Stimulated activated CD8-positive, alpha-beta memory T cell treated with anti-CD3 and anti-CD28 coated beads, Interleukin-2, amount 100 ng/mL, for 1 hour (primary cell): ENCODE measurements at regions not wholly inside any gene's neighbourhood (a gene's known extent, or its start where the extent isn't known, plus 50 kb on each side); places are given as distances from the start of the nearest gene placed in this dataset.
"Not testable (repeated sequence)": the region's sequence is repeated elsewhere in the genome, so short reads cannot be mapped to it uniquely, and the experiment has no call there.

Source experiments
- DNase-seq, 2 donors: peaks; one replicate each; pipeline ENCODE4 v3.0.0-alpha.2; 2020; ENCODE audit warnings: low read depth in 2 of 2

GRCh38 chr2:153307223-153307622 is 171.3 kb downstream of the RPRM start:
- DNase-seq = no peak

- no peak for DNase-seq
Observed at GRCh38 chr2:153299809-153300208, 178.8 kb downstream of the RPRM start.

- DNase-seq = no peak
Observed at GRCh38 chr2:153299217-153299616, 179.3 kb downstream of the RPRM start.

- DNase-seq = no peak
Observed at GRCh38 chr2:153294199-153294786, 184.3 kb downstream of the RPRM start.

GRCh38 chr2:153291718-153292117 is 186.8 kb downstream of the RPRM start:
- DNase-seq = no peak

- no peak for DNase-seq
Observed at GRCh38 chr2:153287109-153287801, 191.3 kb downstream of the RPRM start.

- DNase-seq = no peak
Observed at GRCh38 chr2:153268941-153269461, 209.6 kb downstream of the RPRM start.

GRCh38 chr2:153256876-153257275 is 221.7 kb downstream of the RPRM start:
- not testable (repeated sequence) for DNase-seq

- DNase-seq = not testable (repeated sequence)
Observed at GRCh38 chr2:153246636-153247035, 231.9 kb downstream of the RPRM start.

- no peak for DNase-seq
Observed at GRCh38 chr2:153235516-153235915, 243.0 kb downstream of the RPRM start.

- no peak for DNase-seq
Observed at GRCh38 chr2:153232464-153232863, 246.1 kb downstream of the RPRM start.

GRCh38 chr2:153230977-153231376 is 247.6 kb downstream of the RPRM start:
- no peak for DNase-seq

GRCh38 chr2:153228904-153229303 is 249.7 kb downstream of the RPRM start:
- no peak for DNase-seq

- DNase-seq = no peak
Observed at GRCh38 chr2:153227981-153228380, 250.6 kb downstream of the RPRM start.

GRCh38 chr2:153222231-153223165 is 256.1 kb downstream of the RPRM start:
- DNase-seq = no peak

- no peak for DNase-seq
Observed at GRCh38 chr2:153221506-153221905, 257.1 kb downstream of the RPRM start.

GRCh38 chr2:153221087-153221486 is 257.5 kb downstream of the RPRM start:
- DNase-seq = no peak

GRCh38 chr2:153218851-153219250 is 259.7 kb downstream of the RPRM start:
- DNase-seq = no peak

- no peak for DNase-seq
Observed at GRCh38 chr2:153214337-153214736, 264.2 kb downstream of the RPRM start.

GRCh38 chr2:153213022-153213421 is 265.5 kb downstream of the RPRM start:
- DNase-seq = no peak

GRCh38 chr2:153197402-153198386 is 280.9 kb downstream of the RPRM start:
- DNase-seq = no peak
